H1 (cell line): ENCODE measurements at regions not wholly inside any gene's neighbourhood (a gene's known extent, or its start where the extent isn't known, plus 50 kb on each side); places are given as distances from the start of the nearest gene placed in this dataset.

Experiments used
- CBX8 ChIP-seq: fragments of 300-800, 300-1000 bp; sonication (generic); IDR thresholded peaks from 2 replicates; pipeline ENCODE4 v1.7.1; 2016; ENCODE audit warnings: low read depth, low read length, borderline replicate concordance
- CHD2 ChIP-seq: IDR thresholded peaks from 2 replicates; pipeline ENCODE4 v1.6.1; 2012; ENCODE audit warnings: low read length, improper control_type of control experiment
- EZH2 ChIP-seq: fragments of 200-600 bp; sonication (generic); IDR thresholded peaks from 2 replicates; pipeline ENCODE4 v1.7.1; 2012; ENCODE audit warnings: low read depth, mild to moderate bottlenecking, moderate library complexity, low read length, inconsistent platforms; ENCODE audit not compliant: severe bottlenecking
- GTF2F1 ChIP-seq: IDR thresholded peaks from 2 replicates; pipeline ENCODE4 v1.6.1; 2012; ENCODE audit warnings: low read depth, low read length, improper control_type of control experiment, borderline replicate concordance
- POU5F1 ChIP-seq: IDR thresholded peaks from 2 replicates; pipeline ENCODE4 v1.6.1; 2011; ENCODE audit warnings: low read depth, mild to moderate bottlenecking, low read length, moderate library complexity
- RFX5 ChIP-seq: IDR thresholded peaks from 2 replicates; pipeline ENCODE4 v1.6.1; 2011; ENCODE audit warnings: low read depth, low read length, improper control_type of control experiment, borderline replicate concordance
- RXRA ChIP-seq: IDR thresholded peaks from 2 replicates; pipeline ENCODE4 v1.6.1; 2011; ENCODE audit warnings: low read depth, mild to moderate bottlenecking, low read length, moderate library complexity; ENCODE audit not compliant: insufficient read depth
- SP4 ChIP-seq: IDR thresholded peaks from 2 replicates; pipeline ENCODE4 v1.6.1; 2012; ENCODE audit warnings: low read length, inconsistent platforms

GRCh38 chr10:53130337-53130736, 357.8 kb upstream of the MBL2 start (continued):
- TF ChIP-seq CBX8 (no peak), CHD2 (no peak), EZH2 (no peak), SP4 (no peak), RFX5 (no peak), POU5F1 (no peak), RXRA (no peak), GTF2F1 (no peak)
